GM21390 (cell line): ENCODE measurements at regions not wholly inside any gene's neighbourhood (a gene's known extent, or its start where the extent isn't known, plus 50 kb on each side); places are given as distances from the start of the nearest gene placed in this dataset.

Experiments used
- ATAC-seq: cut with Tn5 transposase; IDR thresholded peaks from one replicate; pipeline ENCODE4 v1.9.1; 2021; ENCODE audit not compliant: unreplicated experiment

DNA sequence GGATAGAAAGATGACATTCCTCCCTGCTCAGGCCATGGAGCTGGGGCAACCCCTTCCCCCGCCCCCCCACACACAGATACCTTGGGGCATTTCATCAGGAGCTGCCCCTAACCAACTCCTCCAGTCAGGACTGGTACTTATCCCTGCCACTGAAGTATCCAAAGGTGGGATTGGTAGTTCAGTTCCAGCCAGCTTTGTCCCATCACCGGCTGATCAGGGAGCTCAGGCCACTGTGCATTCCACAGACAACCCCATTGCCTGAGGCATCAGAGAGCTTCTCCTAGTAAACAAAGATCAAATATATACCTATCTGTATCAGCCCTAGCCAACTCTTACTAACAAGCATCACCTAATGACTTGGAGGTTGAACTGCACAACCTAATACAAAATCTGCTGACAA lies 218.2 kb upstream of the FMR1 start:
- no peak for ATAC-seq

DNA sequence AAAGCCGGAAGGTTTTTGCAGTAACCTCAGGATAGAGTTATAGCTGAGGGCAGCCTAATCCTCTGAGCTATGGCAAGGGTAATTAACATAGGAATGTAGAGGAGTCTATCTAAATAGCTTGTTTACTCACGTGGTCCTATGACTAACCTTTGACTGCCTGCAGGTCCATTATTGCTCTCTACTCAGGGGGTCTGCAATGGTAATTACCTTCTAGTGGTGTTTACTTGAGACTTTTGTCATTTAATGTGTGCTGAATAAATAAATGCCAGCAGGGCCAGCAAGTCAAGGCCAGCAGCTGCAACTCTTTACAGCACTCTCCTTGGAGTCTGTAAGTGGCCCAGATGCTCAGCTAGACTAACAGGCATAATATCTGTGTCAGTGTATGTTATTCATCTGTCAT lies 212.7 kb upstream of the FMR1 start:
- no peak for ATAC-seq

DNA sequence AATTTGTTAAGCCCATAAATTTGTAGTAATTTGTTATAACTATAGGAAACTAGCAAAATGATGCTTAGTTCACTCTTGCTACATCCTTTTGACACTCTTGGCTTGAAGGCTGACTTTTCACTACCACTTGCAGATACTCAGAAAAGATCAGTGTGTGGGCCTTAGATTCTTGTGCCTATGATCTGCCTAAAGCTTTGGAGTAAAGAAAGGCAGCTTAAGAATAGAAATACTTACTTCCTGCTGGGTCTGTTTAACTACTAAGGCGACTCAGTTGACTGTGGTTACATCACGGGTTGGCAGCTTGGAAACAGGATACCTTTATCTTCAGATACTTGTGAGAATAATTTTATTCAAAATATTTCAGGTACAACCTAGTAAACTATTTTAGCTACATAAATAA lies 201.4 kb upstream of the FMR1 start:
- no peak for ATAC-seq

DNA sequence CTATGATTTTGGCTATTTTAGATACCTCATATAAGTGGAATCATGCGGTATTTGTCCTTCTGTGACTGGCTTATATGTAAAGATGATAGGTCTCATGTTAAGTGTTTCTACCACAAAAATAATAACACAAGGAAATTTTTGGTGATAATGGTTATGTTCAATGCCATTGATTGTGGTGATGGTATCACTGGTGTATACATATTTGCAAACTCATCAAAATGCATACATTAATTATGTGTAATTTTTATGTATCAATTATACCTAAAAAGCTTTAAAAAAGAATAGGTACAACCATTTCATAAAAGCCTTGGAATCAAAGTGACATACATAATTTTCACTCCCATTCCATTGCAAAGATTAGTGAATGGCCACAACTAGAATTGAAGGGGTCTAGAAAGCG lies 178.3 kb upstream of the FMR1 start:
- no peak for ATAC-seq

DNA sequence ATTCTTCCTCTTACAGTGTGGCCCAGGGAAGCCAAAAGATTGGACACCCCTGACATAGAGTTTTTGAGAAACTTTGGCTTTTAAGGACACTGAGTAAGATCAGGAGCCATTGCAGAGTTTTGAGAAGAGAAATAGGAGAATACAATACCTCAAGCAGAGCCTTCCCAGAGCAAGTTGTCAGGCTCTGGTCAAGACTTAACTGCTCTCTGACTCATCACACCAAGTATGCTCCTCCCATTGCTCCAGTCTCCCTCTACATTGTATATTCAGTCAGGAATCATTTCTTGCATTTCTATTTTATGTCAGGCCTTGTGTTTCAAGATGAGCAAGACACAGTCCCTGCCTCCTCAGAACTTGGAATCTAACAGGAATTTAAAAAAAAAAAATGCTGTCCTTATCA lies 176.4 kb upstream of the FMR1 start:
- no peak for ATAC-seq

DNA sequence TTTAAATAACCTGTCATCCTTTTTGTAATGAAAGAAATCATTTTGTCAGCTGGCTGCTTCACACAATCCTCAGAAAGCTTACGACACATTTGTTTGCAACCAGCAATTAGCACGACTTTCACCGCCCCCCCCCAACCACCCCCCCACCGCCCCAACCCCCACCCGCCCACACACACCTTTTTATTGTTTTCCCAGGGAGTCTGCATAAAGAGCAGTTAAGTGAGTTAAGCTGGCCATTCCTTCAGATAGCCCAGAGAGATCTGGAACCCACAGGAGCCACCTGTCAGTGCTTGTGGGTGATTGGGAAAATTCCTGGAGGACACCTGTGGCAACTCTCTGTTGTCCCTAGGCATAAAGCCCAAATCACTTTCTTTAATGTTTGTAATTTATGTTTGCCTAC lies 175.7 kb upstream of the FMR1 start:
- no peak for ATAC-seq

DNA sequence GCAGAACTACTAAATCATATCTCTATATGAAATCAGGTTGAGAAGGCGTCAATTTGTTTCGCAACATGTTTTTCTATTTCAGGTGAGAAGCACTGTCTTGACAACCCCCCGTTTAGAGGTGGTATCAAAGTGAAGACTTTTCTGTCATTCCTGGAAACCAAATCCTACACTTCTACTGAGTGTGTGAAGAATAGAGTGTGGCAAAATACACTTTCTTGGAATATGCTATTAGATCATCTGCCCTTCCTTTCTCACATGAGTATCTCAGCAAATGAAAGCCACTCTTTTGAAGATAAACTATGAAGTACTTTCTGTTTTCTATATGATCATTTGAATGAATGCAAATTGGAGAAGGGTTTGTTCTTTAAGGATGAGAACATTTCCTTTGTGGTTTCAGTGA lies 174.0 kb upstream of the FMR1 start:
- no peak for ATAC-seq

DNA sequence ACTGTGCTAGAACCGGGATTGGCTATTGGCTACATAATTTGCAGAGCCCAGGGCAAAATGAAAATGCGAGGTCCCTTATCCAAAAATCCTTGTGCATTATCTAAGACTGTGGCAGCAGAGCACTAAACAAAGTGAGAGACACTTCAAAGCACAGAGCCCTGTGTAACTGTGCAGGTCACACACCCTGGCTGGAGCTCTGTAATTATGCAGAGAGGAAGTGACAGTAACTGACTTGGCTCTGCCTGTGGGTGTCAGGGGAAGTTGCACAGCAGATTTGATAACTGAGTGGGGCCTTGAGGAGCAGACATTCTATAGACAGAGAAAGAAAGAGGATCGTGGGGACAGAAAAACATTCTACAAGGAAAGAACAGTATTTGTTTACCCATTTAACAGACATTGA lies 173.5 kb upstream of the FMR1 start:
- ATAC-seq: no peak

DNA sequence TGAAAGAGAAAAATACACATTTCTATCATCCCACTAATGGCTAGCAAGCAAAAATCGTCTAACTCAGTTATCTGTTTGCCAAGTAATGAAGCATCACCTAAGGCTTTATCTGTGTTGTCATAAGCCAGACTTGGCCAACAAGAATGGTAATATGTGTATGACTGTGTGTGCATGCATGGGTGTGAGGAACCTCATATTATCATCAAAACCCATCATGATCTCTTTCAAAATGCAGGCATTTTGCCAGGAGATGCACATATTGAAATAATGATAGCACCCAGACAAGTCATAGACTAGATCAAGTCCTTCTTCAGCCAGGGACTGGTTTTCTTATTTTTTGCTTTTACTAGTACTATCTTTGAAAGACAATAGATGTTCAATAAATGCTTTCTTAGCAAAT lies 172.5 kb upstream of the FMR1 start:
- ATAC-seq: no peak

DNA sequence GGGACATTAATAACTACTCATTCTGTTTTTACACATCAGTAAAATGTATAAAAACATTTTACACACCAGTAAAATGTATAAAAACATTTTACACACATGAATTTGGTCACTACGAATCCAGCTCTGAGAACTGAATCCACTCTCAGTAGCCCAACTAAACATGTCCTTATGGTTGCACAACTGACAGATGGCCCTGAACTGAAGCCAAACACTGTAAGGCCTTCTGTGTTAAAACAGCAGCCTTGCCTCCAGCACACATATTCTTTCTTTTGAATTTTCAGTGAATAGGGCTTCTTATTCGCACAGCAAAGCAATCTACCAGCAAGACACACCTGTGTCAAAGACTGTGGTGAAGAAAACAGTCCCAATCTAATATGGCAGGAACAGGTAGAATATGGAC lies 169.9 kb upstream of the FMR1 start:
- no peak for ATAC-seq

DNA sequence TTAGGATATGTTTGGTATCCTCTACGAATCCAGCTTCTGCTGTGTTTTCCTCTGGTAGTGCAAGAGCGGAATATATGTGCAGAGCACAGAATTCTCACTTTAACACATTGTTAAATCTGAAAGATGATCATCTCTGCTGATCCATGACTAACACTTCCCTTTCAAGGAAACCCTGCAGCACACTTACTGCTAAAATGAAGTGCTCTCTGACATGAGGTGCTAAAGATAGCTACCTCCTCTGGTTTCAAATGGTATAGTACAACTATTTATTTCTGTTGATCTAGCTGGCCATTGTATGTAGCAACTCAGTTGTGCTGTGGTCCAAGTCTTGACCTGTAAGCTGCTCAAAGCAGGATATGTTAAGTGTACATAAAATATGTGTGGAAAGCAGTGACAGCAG lies 162.4 kb upstream of the FMR1 start:
- no peak for ATAC-seq

DNA sequence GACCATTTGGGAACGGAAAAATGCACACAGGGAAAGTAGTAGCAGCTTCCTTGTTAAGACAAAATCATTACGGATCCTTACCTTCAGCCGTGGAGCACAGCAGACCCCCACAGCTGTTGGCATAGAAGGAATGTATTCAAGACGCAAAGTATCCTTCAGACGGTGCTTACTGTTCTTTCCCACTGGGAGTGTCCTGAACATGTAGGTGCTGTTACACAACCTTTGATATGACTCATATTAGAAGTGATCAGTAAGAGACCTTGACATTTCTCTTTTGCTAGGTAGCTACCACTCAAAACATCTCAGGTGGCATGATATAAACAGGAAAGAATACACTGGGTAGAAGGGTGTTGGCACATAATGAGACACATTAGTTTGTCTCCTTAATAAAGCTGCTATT lies 154.0 kb upstream of the FMR1 start:
- no peak for ATAC-seq

DNA sequence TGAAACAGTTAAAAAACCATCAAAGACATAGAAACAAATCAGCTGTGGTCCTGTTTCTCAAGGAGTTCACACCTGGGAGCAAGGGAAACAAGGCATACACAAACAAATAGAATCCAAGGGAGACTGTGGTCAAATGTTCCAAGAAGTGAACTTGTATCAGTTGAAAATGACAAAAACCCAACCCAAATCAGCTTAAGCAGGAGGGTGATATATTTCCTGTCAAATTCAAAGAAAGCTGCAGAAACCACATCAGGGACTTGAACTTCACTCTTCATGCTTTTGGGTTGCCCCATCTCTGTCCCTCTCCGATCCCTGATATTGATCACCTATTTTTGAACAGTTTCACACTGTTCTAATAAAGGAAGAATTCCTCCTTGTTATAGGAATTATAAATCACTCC lies 148.6 kb upstream of the FMR1 start:
- ATAC-seq: no peak

DNA sequence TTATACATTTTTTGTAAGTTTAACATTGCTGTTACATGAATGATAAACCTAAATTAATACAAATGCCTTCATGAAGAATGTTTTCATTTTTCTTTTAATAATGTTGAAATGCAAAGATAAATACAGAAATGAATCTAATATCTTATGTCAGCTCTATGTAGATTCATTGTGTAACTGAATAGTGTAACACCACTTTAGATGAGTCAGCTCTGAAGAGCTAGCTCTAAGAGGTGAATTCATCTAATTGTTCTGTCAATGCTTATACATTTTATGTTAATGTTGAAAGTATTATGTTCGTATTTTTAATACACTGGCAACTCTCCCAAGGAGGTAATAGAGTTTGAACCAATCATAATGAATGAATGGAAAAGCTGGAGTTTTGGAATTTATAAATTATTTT lies 146.9 kb upstream of the FMR1 start:
- no peak for ATAC-seq

DNA sequence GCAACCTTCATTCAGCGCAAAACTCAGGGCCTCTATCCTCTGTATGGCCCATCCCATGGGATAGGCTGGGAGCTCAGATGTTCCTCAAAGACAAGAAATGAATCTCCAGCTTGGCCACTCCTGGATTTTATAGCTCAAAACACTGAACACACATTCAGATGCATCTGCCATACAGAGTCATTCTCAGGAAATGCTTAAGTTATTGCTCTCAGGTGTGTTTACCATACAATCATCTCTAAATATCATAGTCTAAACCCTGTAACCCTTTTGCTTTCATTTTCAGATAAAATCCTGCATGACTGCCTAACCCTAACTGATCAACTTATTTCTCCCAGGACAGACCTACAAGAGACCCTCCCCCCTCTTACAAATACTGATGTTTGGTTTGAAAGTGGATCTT lies 140.9 kb upstream of the FMR1 start:
- no peak for ATAC-seq

DNA sequence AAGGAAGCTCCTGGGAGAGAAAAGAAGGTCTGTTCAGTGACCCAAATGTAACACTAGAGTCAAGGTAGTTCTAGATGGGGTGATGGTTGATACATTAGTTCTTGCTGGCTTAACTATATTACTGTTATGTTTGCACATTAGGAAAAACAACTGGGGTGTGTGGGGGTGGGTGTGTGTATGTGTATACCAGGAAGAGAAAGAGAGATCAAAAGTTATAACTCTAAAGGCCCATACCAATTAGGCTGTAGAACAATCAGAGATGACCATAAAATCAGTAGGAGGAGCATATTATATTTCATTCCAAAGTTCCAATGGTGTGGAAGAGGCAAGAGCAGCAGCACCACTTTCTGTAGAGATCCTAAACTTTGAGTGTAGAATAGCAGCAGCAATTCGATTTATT lies 134.7 kb upstream of the FMR1 start:
- ATAC-seq: no peak

DNA sequence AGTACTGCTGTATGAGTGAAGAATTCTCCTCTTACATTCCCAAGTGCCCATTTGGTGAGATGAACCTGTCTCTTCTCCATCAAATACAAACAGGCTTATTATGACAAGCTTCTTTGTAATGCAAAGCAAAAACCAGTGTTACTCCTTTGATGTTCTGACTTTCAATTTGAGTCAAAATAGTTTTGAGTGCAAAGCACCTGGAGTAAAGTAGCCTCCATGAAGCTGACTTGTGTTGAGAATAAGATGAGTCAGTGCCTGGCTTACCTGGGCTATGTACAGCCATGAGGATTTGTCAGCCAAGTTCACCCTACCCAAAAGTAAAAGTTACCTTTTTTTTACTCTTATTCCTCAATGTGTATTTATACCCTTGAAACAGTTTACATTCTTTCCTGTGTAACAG lies 132.5 kb upstream of the FMR1 start:
- ATAC-seq: no peak

DNA sequence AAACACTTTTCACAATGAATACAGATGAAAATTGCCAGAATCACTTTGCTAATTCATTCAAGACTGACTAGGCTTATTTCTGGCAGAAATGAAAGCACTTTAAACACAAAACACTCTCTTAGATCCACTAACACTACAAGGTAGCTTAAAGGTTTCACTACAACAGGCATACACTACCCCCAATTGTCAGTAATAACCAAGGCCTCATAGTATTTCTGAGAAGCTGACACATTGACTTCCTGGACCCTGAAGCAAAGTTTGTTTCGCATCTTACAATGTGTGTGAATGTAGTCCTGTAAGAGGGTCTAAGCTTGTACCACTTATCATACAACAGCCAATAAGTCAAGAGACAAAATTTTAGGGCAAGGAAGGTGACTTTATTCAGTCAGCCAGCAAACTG lies 129.9 kb upstream of the FMR1 start:
- no peak for ATAC-seq

DNA sequence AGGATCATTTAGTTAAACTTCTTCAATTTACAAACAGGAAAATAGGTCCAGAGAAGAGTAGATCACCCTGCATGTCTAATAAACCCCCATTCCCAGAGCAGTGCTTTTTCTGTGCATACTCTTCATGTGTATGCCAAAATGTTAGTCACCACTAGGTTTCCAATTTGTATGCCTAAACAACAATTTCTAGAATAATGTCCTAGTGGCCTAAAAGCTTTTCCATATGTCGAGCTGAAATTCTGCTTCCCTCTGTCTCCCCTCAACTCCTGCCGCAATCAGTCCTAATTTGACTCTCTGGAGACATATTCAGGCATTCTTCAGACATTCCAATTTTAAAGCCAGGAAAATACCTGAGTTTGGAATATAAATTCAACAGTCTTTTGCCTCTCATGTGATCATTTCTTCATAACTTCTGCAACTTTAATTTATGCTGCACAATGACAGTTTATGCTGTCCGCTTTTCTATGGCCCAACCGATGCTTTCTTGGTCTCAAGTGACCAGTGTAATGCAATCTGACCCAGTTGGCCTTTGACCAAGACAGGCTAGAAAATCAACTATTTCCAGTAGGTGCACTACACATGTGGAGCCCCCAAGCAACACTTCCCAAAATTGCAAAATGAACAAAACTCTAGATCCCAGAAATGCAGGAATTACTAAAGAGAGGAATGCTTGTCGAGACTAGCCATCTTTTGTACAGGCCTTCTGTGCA lies 122.9 kb upstream of the FMR1 start:
- ATAC-seq: no peak

DNA sequence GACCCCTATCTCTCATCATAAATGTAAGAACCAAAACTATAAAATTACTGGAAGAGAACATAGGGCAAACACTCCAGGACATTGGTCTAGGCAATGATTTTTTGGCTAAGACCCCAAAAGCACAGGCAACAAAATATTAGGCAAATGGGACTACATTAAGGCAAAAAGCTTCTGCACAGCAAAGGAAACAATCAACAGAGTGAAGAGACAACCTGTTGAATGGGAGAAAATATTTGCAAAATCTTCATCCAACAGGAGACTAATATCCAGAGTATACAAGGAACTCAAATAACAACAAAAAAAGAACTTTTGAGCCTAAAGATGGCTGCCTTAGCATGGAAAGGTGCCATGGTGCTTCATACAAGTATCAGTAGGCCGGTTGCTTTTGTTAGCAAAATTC lies 111.1 kb upstream of the FMR1 start:
- no peak for ATAC-seq

DNA sequence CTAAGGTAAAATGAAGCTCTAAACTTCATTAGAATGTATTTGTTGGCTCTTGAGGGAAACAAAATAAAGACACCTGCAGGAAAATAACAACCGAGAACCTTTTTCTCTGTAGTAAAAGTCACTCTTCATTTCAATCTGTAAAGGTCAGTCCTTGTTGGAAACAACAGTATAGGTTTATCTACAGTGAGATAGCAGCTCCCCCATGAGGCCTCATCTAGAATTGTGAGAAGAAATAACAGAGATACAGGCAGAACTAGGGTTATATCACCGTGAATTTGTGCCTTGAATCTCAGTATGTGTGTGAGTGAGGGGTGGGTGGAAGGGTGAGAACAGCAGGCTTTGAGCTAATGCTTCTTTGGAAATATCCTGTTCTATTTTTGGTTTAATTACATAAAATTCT lies 107.8 kb upstream of the FMR1 start:
- ATAC-seq: peak; percentile 69

DNA sequence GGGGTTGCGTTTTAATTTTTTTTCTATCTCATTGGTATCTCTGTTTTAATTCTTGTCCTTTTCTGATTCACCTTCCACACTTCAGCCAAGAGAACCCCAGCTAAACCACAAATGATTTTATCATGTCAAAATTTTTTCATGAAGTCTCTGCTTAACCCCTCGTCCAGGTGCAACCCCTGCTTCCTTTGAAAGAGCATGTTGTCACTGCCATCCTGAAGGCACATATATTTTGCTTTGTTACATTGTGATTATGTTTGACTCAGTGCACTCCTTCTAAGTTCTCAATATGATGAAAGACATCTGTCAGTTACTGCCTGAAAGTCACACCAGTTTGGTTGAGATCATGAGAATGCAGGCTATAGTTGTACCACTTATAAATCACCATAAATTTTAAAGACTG lies 99.9 kb upstream of the FMR1 start:
- ATAC-seq: no peak

DNA sequence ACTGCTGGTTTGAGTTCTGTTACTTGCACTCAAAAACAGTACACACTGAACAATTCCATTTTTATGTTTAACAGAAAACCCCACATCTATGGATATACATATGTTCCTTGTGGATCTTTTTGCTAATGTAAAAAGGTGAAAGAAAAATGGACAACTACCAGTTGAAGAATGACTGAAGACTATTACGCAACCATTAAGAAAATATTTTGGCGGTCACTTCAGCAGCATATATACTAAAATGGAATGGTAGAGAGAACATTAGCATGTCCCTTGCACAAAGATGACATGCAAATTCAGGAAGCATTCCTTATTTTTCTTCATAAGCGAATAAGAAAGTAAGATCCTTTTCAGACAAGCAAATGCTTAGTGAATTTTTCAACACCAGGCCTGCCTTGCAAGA lies 84.6 kb upstream of the FMR1 start:
- ATAC-seq: no peak

DNA sequence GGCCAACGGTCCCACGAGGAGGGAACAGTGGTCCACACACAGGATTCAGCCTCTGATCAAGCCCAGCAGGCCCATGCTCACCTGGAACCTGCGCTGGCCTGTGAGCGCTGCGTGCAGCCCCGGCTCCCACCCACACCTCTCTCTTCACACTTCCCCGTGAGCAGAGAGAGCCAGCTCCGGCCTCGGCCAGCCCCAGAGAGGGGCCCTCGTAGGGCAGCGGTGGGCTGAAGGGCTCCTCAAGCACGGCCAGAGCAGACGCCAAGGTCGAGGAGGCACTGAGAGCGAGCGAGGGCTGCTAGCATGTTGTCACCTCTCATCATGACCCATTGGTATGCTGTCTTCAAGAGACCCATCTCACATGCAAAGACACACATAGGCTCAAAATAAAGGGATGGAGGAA lies 83.0 kb upstream of the FMR1 start:
- ATAC-seq: no peak
